Epithelial cell of esophagus (primary cell): ENCODE measurements at regions not wholly inside any gene's neighbourhood (a gene's known extent, or its start where the extent isn't known, plus 50 kb on each side); places are given as distances from the start of the nearest gene placed in this dataset.
A peak's percentile ranks its signal among the peaks of the same experiment; 100 is the strongest.
"Not testable (repeated sequence)": the region's sequence is repeated elsewhere in the genome, so short reads cannot be mapped to it uniquely, and the experiment has no call there.

ENCODE experiments used
- DNase-seq: peaks from one replicate; pipeline ENCODE4 v3.0.0; 2010; ENCODE audit warnings: low read depth
- H3K4me3 ChIP-seq: 2 replicates; pipeline ENCODE4 v1.5.1; 2011; ENCODE audit warnings: mild to moderate bottlenecking, low read length, control low read depth
- TF ChIP-seq, protein P1 (sequence below): IDR thresholded peaks from 2 replicates; pipeline ENCODE4 v1.5.1; 2011; ENCODE audit warnings: low read depth, mild to moderate bottlenecking, low read length, control low read depth, inconsistent platforms; ENCODE audit not compliant: insufficient read depth; ENCODE audit errors: missing control alignments

DNA sequence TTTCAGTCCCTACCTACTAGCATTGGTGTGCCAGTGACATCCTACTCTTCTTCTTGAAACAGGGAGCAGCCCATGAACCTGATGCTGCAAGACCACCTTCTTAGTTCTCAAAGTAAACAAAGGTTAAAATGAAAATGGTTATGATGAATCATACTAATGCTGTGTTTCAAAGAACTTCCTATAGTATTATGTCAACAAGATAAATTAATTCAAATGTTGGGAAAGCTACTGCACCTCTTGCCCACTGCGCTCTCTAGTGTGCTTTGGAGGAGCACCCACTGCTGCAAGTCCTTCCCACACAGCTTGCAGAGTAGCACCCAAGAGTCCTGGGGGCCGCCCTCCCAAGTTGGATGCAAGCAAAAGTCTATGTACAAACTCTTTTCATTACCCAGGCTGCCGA, 81.1 kb downstream of the CD200R1L start:
- no peak for DNase-seq
- TF ChIP-seq, protein P1, sequence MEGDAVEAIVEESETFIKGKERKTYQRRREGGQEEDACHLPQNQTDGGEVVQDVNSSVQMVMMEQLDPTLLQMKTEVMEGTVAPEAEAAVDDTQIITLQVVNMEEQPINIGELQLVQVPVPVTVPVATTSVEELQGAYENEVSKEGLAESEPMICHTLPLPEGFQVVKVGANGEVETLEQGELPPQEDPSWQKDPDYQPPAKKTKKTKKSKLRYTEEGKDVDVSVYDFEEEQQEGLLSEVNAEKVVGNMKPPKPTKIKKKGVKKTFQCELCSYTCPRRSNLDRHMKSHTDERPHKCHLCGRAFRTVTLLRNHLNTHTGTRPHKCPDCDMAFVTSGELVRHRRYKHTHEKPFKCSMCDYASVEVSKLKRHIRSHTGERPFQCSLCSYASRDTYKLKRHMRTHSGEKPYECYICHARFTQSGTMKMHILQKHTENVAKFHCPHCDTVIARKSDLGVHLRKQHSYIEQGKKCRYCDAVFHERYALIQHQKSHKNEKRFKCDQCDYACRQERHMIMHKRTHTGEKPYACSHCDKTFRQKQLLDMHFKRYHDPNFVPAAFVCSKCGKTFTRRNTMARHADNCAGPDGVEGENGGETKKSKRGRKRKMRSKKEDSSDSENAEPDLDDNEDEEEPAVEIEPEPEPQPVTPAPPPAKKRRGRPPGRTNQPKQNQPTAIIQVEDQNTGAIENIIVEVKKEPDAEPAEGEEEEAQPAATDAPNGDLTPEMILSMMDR: no peak
- no peak overlapping the region for H3K4me3 ChIP-seq

DNA sequence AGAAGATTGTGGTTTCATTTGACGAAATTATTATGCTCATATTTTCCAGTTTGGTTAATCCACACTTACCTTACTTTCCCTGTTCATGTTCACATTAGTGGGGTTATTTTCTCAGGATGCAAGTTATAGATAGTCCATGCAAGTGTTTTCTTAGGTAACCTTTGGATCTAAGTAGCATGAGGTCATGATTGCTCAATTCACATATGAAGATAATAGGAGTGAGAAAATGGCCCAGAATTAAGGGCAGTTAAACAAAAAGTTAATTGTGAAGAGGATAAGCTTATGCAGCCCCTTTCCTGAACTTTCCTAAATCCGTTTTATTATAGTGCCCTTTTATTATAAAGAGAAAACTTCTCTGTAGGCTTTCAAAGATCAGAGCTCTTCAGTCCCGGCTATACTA, 83.4 kb downstream of the CD200R1L start:
- TF ChIP-seq, protein P1: no peak
- peak; percentile 20 for DNase-seq
- no peak overlapping the region for H3K4me3 ChIP-seq

DNA sequence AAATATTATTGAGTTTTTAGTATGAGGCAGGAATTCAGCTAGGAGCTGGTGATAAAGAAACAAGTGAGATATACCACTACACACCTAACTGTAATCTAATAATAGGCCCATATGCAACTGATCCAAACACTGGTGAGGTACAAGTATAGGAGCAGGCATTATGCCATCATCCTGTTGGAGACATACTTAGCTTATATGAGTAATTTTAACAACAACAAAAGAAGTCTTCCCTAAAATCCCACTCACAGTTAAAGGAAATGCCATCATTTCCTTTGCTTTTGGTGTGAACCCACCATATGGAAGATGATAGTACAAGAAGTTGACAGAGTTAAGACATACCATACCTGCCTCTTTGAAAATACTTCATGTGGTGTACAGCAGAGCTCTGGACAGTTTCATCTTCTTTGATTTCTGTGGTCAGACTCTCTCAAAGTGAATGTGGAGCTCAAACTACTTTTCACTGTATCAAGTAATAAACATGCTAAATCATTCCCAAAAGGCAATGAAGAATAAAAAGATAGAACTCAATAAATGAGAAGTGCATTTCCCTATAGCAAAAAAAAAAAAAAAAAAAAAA, 85.5 kb downstream of the CD200R1L start:
- DNase-seq: peak; percentile 43
- H3K4me3 ChIP-seq: no peak overlapping the region
- TF ChIP-seq, protein P1: no peak

DNA sequence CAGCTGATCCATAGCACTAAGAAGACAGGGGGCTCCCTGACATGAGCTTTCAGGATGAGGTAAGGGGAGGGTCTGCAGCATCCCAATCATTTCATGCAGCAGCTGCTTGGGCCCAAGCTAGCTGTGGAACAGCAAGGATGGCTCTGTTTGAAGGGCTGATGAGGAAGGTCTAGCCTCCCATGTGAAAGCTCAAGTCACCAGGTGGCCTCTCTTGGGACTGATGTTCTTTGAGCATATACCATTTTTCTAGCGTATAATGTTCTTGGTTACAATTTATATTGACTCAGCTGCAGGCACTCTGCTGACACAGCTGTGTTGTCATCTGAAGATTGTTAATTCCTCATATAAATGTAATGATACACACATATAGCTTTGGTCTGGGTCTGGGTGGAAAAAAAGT, 87.0 kb downstream of the CD200R1L start:
- TF ChIP-seq, protein P1: no peak
- no peak overlapping the region for H3K4me3 ChIP-seq
- no peak for DNase-seq

DNA sequence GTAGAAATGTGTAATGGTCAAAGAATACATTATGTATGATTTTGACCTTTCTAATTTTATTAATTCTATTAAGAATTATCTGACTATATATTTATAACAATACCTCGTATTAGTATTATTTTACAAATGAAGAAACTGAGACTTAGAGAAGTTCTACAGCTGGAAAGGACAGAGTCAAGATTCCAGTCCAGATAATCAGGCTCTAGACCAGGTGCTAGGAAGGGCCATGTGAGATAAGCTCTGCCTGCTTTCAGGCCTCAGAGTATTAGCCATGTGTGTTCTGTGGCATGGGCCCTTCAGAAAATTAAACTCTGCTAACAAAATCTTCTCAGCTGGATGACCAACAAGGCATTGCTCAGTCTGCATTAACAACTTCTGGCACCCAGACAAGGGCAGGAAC, 87.5 kb downstream of the CD200R1L start:
- no peak overlapping the region for H3K4me3 ChIP-seq
- DNase-seq: no peak
- TF ChIP-seq, protein P1: no peak

DNA sequence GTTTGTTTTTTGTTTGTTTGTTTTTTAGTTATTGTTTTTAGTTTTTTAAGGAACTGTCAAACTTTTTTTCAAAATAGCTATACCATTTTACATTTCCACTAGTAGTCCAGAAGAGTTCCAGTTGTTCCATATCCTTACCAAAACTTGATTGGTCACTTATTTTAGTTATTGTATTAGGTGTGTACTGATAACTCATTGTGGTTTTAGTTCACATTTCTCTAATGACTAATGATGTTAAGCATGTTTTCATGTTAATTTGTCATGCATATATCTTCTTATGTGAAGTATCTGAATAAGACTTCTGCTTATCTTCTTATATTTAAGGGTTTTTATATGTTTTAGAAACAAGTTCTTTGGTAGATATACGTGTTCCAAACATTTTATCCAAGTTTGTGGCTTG, 89.5 kb downstream of the CD200R1L start:
- TF ChIP-seq, protein P1: no peak
- H3K4me3 ChIP-seq: no peak overlapping the region
- DNase-seq: peak; percentile 71

DNA sequence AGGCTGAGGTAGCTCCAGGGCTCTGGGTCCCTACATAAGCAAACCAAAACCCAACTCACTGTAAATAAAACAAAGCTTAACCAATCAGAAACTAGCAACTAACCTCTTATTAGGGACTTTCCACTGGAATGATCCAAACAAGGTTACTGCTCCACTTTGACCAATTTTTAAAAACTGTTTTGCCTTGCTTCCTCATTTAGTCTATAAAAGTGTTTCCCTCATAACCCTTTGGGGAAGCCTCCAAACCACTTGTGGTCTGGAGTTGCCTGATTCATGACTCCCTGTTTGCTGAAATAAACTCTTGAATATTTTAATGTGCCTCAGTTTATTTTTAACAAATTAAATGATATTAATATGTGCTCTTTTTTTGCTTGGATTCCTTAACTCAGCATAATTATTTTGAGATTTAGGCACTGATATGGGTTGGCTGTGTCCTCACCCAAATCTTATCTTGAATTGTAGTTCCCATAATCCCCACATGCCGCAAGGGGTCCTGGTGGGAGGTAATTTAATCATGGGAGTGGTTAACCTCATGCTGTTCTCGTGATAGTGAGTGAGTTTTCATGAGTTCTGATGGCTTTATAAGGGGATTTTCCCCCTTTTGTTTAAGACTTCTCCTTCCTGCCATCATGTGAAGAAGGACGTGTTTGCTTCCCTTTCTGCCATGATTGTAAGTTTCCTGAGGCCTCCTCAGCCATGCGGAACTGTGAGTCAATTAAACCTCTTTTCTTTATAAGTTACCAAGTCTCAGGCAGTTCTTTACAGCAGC, 90.6 kb downstream of the CD200R1L start:
- H3K4me3 ChIP-seq: no peak overlapping the region
- no peak for DNase-seq
- TF ChIP-seq, protein P1: no peak

DNA sequence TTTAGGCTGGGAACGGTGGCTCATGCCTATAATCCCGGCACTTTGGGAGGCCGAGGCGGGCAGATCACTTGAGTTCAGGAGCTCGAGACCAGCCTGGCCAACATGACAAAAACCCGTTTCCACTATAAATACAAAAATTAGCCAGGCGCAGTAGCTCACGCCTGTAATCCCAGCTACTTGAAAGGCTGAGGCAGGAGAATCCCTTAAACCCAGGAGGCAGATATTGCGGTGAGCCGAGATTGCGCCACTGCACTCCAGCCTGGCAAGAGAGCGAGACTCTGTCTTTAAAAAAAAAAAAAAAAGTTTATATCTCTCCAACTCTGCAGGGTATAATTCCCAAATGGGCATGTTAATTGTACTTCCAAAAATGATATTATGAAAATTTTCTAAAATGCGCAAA, 91.6 kb downstream of the CD200R1L start:
- not testable (repeated sequence) for H3K4me3 ChIP-seq, DNase-seq
